Stimulated activated CD4-positive, alpha-beta T cell treated with anti-CD3 and anti-CD28 coated beads, Interleukin-12 subunit alpha, Interleukin-12 subunit beta, amount 100 ng/mL, for 48 hours (primary cell): ENCODE measurements at regions not wholly inside any gene's neighbourhood (a gene's known extent, or its start where the extent isn't known, plus 50 kb on each side); places are given as distances from the start of the nearest gene placed in this dataset.

ENCODE experiments used
- DNase-seq, 3 donors: peaks; one replicate each; pipeline ENCODE4 v3.0.0-alpha.2; 2020; ENCODE audit warnings: low read depth in 2 of 3, low spot score in 1 of 3

DNA sequence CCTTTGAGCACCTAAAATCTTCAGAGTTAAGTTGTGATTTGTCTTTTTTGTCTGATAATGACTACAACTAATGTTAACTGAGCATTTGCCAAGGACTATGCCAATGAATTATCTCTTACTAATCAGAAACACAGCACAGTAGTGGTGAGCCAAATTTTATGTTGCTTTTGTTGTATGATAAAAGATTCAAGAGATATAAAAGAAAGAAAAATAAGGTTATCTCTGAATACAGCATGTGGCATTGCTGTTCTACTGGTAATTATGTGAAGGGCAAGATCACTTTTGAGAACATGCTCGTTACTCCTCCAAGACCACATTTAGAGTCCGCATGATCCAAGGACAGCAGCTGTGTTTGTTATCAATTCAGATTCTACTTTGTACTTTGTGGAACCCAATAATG is 133.4 kb upstream of the MYLIP start:
- no peak for DNase-seq

DNA sequence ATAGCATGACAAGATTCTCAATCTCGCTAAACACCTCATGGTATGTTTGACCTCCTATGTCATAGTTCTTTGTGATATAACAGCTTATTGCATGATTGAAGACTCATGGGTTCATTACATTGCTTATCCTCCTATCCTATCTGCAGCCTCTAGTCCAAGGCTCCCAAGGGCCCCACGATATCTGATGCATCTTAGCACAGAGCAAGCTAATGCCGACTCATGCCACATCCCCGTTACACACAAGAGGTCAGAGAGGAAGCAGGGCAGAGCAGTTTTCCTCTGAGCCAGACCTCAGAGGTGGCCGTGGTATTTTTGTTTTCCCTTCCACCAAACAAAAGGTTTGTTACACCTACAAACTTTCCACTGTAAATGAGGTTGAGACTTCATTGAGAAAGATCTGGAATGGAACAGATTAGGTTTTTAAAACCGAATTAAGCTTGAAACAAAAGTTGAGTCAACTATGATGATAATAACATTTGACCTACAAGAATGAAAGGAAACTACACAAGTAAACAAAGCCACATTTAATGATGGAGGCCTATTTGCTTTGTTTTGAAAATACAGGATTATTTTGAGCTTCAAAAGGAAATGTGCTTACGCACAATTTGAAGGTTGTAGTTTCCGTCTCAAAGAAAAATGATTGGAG is 133.9 kb upstream of the MYLIP start:
- DNase-seq, result no peak

DNA sequence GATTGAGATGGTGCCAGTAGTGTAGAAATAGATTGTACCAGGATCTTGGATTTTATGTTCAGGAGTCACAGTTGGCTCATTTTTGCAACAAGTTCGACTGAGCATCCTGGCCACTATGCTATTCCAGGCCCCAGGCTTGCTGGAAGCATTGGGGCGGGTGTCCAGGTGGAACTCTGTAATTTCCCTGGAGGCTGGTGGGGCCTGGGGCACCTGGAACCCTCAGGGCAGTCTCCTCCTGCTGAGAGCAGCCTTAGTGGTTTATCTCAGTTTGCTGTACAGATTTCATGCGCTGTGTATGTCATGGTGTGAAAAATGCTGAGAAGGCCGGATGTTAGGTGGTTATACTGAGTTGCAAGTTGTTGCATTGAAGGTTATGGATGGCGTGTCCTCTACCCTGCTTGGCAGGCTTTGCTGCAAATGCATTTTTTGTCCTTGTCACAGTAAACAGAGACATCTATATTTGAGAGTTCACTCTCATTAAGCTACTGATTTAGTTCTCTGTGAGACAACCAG is 135.1 kb upstream of the MYLIP start:
- no peak for DNase-seq

- DNase-seq, result no peak
These were observed 138.7 kb upstream of the MYLIP start for GRCh38 chr6:15990179-15990578.

- DNase-seq, result no peak
These were observed 139.5 kb upstream of the MYLIP start for GRCh38 chr6:15989397-15989796.

- DNase-seq, result no peak
These were observed 141.3 kb upstream of the MYLIP start for GRCh38 chr6:15987569-15987968.

- no peak for DNase-seq
These were observed 142.8 kb upstream of the MYLIP start for GRCh38 chr6:15986027-15986629.

DNA sequence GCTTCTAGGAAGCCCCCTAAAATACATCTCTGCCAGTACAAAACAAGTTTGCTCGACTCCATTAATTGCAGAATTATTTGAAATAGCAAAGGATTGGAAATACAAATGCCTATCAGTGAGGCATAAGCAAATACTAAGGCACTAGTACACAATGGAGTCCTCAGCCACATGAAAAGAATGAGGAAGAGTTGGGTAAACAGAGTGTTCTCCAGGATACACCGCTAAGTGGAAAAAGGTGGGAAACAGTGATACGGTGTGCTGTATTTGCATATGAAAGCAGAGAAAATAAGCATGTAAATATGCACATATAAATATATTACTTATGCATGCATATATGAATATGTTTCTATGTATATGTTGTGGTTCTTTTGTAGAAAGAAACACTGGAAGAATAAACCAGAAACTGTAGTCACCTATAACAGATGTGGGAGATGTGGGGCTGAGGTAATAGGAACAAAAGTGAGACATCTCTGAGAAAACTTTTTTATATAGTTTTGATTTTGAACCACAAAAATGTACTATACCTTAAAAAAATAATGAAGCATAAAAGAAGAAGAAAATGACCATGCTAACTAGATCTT is 143.4 kb upstream of the MYLIP start:
- no peak for DNase-seq

- DNase-seq, result no peak
These were observed 146.9 kb upstream of the MYLIP start for GRCh38 chr6:15981956-15982355.

DNA sequence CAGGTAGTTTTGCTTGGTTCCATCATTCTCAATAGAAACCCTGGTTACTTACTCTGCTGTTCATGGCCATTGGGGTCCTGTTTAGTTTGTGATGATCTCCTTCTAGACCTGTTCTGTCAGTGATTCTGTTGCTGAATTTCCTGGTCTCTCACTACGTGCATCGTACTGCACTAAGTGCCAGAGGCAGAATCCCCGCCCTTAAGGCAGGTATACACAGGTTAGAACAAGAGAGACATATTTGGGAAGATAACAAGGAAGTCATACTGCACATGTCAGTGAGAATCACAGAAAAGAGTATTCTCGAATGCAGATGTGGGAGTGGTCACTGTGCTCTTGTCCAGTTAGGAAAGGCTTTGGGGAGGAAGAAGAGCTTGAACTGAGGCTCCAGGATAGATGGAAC is 148.1 kb upstream of the MYLIP start:
- no peak for DNase-seq

- no peak for DNase-seq
These were observed 150.5 kb upstream of the MYLIP start for GRCh38 chr6:15978426-15978825.

DNA sequence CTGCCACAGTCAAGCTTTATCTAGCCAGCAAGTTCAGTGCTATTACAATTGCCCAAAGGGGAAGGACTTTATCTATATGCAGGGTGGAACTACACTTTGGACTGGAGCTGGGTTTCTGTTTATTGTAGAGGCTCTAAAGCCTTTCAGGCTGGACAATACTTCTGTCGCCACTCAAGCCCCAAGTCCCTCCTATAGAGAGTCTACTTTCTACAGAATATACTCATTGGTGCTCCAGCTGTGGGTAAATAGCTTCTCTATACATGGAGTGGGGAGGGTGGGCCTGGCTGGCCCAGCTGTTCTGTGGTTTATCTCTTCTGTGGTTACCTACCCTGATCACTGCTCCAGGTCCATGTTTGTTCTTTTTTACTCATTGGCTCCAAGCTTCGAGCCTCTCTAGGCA is 151.8 kb upstream of the MYLIP start:
- DNase-seq, result no peak

DNA sequence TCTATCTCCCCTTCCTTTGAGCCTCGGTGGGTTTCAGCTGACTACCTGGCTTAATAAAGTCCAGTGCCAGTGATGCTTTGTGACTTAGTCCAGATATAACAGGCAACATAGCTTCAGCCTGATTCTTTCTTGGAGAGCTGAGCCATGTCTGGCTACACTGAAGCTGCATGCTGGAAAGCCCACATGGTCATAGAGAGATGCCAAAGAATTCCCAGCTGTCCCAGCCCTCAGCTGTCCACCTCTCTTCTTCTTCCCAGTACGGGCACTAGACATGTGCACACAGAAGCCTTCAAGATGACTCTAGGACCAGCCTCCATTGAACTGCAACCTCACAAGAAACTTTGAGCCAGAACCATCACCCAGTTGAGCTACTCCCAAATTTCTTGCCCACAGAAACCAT is 154.1 kb upstream of the MYLIP start:
- DNase-seq, result no peak

- no peak for DNase-seq
These were observed 158.4 kb upstream of the MYLIP start for GRCh38 chr6:15970517-15970916.

DNA sequence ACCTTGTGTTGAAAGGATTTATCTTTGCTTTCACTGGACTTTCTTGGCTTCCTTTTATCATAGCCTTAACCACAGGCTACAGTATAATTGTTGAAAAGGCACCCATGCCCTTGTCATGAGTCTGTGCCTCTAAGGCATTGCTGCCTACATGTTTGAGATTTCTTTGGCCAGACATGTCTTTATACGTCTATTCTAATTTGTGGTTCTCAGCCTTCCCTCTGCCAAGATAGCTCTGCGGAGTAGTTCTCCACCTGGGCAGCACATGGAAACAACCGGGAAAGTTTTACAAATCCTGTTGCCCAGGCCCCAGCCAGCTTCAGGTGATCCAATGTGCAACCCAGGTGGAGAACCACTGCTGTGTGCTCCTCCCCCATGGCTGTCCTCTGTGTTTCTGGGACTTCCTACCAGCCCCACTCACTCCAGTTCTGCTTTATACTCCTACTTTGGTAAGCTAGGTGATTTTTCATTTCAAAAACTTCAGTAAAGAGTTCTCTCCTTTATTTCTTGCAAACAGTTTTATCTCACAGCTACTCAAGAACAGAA is 159.6 kb upstream of the MYLIP start:
- DNase-seq, result no peak

- DNase-seq, result no peak
These were observed 160.4 kb upstream of the MYLIP start for GRCh38 chr6:15968519-15968918.

DNA sequence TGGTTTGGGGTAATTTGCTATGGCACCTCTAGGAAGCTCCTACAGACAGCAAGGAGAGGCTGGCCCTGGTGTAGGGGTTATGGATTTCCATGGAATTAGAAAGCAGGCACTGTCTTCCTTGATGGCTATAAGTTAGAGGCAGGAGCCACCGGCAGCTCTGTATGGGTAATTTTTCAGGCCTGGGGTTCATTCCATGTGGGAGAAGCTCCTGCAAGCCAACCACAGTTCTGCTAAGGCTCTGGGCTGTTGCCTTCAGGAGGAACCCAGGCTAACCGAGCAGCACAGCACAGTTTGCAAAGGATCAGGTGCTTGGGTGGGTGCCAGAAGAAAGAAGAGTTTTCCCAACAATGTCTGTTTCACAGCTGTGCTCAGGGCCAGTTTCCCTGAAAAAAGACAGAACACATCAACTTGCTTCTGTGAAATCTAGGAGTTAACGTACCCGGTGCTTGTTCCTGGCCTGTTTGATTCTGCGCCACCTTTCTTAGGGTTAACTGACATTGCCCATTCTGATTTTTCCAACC is 162.8 kb upstream of the MYLIP start:
- no peak for DNase-seq

GRCh38 chr6:15962449-15962764 is 166.5 kb upstream of the MYLIP start:
- no peak for DNase-seq

DNA sequence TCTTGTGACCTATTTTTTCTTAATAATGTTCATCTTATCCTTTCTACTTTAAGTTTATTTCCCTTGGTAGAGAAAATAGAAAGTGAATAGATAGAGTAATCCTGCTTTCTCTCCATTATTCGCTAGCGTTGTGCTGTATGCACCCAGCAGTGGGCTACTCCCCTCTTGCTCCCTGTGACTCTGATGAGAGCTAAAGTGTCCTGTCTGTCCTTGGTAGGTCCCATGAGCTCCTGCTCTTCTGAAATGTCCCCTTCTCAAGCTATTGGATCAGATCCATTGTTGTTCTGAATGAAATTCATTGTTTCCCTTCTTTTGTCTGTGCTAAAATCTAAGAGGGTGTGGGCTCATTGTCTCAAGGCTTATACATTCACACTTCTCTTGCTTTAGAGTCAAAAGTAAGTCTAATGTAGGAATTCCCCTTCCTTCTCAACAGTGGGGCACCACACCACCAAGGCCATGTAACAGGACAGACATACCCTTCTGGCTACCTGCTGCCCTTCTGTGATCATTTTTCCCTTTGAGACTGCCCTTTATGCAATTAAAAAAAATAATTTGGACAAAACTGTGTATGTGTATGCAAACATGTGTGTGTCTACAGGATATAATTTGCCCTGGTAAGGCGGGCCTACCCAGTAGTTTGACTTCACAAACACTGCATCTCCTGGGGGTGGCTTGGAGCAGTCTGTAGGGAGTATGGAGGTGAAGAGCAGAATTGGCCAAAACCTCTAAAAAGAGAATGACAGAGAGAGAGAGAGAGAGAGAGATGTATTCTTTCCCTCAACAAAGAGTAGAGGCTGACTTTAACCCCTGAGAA is 167.0 kb upstream of the MYLIP start:
- no peak for DNase-seq

GRCh38 chr6:15960740-15961634 is 167.9 kb upstream of the MYLIP start:
- no peak for DNase-seq
